ENCODE measurements at regions not wholly inside any gene's neighbourhood (a gene's known extent, or its start where the extent isn't known, plus 50 kb on each side); places are given as distances from the start of the nearest gene placed in this dataset.

DNA sequence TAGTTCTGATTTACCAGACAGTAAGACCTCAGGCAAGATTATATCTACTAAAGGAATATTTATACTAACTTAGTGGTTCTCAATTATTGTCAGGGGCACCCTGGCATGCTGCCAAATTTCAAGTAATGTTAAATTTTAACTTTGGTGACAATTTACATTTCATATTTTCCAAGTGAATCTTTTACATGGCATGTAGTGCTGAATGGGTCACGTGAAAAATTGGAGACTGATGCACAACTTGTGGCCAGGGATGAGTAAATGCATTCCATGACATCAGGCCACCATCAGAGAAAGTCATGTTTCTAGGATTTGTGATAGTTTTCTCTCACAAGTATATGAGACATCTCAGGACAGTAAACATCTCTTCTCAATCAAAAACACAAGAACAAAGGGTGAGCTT, 202.6 kb upstream of the SOX21 start:
- TF ChIP-seq, protein P1, sequence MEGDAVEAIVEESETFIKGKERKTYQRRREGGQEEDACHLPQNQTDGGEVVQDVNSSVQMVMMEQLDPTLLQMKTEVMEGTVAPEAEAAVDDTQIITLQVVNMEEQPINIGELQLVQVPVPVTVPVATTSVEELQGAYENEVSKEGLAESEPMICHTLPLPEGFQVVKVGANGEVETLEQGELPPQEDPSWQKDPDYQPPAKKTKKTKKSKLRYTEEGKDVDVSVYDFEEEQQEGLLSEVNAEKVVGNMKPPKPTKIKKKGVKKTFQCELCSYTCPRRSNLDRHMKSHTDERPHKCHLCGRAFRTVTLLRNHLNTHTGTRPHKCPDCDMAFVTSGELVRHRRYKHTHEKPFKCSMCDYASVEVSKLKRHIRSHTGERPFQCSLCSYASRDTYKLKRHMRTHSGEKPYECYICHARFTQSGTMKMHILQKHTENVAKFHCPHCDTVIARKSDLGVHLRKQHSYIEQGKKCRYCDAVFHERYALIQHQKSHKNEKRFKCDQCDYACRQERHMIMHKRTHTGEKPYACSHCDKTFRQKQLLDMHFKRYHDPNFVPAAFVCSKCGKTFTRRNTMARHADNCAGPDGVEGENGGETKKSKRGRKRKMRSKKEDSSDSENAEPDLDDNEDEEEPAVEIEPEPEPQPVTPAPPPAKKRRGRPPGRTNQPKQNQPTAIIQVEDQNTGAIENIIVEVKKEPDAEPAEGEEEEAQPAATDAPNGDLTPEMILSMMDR (IDR thresholded peaks at IDR 0.05): no peak
- TF ChIP-seq POLR2AphosphoS5 (IDR thresholded peaks at IDR 0.05; ENCODE audit: low read depth, low read length) (no peak), TCF7L2 (IDR thresholded peaks at IDR 0.05; ENCODE audit: low read depth, low read length) (no peak)

Data from Panc1 (cell line).